ENCODE measurements at regions not wholly inside any gene's neighbourhood (a gene's known extent, or its start where the extent isn't known, plus 50 kb on each side); places are given as distances from the start of the nearest gene placed in this dataset.

DNA sequence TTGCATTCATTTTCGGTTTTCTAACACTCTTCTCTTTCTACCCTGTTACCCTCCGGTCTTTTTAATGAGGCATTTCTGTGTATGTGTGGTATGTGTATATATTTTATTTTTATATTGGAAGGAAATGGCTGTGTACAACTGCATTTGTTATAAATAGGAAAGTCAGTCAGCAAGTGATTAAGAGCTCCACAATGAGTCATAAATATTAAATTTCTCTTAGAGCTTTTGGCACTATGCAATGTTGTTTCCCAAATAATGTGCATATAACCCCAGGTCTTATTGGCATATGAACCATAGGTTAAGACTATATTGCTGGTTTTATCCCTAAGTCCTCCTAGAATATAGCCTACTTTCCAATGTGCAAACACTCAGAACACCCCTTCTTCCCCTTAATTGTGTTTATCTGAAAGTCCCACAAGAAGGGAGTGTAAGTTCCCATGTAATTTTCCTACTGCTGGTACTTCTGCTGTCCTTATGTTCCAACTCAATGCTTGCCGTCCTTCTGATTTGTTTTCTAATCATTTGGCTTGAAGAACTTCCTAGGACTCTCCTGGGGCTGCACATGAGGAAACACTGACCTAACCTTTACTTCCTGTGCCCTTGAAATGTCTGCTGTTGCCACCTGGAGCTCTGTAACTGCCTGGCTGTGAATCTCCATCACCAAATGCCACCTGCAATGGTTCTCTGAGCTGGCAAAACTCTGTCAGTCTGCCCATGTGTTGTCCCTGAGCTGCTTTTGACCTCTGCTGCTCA is 65.5 kb upstream of the PCSK5 start:
- no peak overlapping the region for H3K4me3 ChIP-seq (ENCODE audit: low read depth, low read length)
- TF ChIP-seq, protein P1, sequence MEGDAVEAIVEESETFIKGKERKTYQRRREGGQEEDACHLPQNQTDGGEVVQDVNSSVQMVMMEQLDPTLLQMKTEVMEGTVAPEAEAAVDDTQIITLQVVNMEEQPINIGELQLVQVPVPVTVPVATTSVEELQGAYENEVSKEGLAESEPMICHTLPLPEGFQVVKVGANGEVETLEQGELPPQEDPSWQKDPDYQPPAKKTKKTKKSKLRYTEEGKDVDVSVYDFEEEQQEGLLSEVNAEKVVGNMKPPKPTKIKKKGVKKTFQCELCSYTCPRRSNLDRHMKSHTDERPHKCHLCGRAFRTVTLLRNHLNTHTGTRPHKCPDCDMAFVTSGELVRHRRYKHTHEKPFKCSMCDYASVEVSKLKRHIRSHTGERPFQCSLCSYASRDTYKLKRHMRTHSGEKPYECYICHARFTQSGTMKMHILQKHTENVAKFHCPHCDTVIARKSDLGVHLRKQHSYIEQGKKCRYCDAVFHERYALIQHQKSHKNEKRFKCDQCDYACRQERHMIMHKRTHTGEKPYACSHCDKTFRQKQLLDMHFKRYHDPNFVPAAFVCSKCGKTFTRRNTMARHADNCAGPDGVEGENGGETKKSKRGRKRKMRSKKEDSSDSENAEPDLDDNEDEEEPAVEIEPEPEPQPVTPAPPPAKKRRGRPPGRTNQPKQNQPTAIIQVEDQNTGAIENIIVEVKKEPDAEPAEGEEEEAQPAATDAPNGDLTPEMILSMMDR (IDR thresholded peaks at IDR 0.05; ENCODE audit: borderline replicate concordance, insufficient read depth, low read depth, low read length): no peak

DNA sequence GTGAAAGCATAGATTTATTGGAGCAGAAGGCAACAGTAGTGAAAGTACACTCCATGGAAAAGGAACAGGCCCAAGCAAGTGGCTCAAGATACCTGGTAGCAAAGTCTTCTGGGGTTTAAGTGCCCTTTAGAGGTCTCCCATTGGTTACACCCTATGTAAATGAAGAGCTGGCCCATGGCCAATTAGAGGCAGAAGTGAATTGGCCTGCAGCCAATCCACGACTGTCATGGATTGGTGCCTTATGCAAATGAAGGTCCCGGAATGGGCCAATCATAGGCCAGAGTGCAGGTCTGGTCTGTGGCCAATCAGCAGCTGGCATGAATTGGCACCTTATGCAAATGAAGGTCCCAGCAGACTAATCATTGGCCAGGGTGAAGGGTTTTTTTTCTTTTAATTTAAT is 64.2 kb upstream of the PCSK5 start:
- TF ChIP-seq, protein P1 (IDR thresholded peaks at IDR 0.05; ENCODE audit: borderline replicate concordance, insufficient read depth, low read depth, low read length): no peak

DNA sequence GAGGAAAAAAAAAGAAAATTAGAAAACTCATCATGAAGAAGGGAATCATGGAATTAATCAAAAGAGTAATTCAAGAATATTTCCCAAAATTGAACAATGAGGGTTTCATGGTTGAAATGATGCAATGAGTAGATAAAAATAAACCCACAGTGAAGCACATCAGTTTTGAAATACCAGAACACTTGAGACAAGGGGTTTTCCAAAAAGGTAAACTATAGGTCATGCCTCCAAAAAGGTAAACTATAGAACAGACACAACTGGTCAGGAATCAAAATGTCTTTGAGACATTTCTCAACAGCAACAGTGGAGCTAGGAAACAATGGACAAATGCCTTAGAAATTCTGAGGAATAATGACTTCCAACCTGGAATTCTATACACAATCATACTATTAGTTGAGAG is 60.2 kb upstream of the PCSK5 start:
- TF ChIP-seq, protein P1 (IDR thresholded peaks at IDR 0.05; ENCODE audit: borderline replicate concordance, insufficient read depth, low read depth, low read length): no peak

More for the DNA sequence above, 64.2 kb upstream of the PCSK5 start:
- no peak overlapping the region for H3K4me3 ChIP-seq (ENCODE audit: low read depth, low read length)

DNA sequence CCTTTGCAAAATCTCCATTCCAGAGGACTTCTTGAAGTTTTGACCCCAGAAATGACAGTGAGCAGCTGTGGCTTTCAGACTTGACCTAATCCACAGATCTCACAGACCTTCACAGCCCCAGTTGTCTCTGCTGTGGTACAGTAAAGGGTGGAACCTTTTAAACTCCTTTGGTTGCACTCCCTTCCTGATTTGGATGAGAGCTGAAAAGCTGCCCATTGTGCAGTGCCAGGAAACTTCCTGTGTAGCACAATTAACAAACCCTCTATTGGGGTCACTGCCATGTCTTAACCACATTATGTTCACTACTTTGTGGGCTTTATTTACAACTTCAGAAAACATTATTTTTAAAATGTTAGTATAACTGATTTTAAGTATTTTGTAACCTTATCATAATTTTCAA is 56.7 kb upstream of the PCSK5 start:
- TF ChIP-seq, protein P1 (IDR thresholded peaks at IDR 0.05; ENCODE audit: borderline replicate concordance, insufficient read depth, low read depth, low read length): no peak
- H3K4me3 ChIP-seq (ENCODE audit: low read depth, low read length): no peak overlapping the region

More for the DNA sequence above, 60.2 kb upstream of the PCSK5 start:
- no peak overlapping the region for H3K4me3 ChIP-seq (ENCODE audit: low read depth, low read length)

DNA sequence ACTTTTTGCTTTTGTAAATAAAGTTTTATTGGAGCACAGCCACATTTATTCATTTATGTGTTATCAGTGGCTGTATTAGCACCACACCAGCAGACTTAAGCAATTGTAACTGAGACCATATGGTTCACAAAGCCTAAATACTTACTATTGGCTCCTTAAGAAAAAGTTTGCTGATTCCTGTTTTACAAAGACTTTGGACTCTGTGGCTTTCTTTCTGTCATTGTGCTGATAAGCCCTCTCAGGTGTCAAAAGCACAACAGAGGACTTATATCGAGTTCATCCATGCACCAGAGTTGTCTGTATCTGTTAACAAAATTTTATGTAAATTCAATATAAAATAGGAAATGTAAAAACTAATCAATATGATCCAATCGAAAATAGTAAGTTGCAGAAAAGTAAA is 55.6 kb upstream of the PCSK5 start:
- no peak overlapping the region for H3K4me3 ChIP-seq (ENCODE audit: low read depth, low read length)
- TF ChIP-seq, protein P1 (IDR thresholded peaks at IDR 0.05; ENCODE audit: borderline replicate concordance, insufficient read depth, low read depth, low read length): no peak

All from GM12875 (cell line).